ENCODE measurements at regions not wholly inside any gene's neighbourhood (a gene's known extent, or its start where the extent isn't known, plus 50 kb on each side); places are given as distances from the start of the nearest gene placed in this dataset.
A peak's percentile ranks its signal among the peaks of the same experiment; 100 is the strongest.
"Not testable (repeated sequence)": the region's sequence is repeated elsewhere in the genome, so short reads cannot be mapped to it uniquely, and the experiment has no call there.

DNA sequence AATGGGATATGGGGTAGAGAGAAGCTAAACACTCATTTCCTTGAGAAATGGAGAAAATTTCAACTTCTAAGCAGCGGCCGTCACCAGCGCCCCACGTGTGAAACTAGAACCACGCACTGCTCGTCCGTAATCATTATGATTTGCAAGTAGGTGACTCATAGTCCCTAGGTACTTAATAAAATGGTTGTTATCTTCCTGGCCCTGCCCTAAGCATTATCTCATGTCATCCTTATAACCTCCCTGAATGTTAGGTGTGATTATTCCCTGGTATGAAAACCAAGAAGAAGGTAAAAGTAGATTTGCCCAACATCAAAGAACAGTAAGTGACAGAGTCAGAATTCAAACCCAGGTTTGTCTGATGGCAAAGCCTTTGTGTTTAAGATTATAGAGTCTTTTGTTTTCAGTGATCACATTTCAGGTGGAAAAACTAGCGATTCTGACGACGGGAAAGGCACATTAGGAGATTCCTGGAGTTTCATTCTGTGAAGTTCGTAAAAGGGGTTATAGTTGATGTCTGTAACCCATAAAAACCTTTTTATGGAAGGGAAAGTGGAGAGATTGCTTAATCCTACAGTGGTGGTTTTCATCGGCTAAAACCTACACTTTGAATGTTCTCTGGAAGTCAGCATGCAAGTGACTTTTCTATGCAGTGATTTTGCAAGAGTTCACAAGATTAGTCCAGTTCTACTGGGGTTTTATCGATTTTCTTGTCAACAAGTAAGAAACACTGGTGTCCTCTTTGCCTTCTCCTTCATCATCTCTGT, 202.9 kb upstream of the WWC1 start:
- DNase-seq, result no peak

DNA sequence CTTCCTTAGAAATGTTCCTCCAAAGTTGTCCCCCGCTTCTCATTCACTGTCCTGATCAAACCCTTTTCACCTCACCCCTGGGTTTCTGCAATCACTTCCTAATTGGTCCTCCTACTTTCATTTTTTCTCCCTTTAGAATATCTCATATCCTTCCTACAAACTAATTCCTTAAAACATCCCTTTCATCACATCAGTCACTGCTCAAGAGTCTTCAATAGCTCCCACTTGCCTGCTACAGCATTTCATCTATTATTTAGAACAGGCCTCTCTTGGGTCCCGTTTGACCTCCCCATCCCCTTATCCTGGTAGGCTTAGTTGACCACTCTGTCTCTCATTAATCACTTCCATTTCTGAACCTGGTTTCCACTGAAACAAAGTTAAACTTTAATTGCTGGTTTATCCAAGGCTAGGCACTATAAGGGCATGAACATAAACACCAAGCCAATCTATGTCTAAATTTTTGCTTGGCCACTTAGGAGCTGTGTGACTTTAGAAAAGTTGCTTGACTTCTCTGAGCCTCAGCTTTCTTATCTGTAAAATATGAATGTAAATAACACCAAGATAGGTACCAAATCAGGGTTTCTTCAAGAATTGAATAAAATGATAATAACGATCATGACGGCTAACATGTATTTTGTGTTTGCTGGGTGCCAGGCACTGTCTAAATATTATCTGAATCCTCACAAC, 202.1 kb upstream of the WWC1 start:
- DNase-seq, result no peak

DNA sequence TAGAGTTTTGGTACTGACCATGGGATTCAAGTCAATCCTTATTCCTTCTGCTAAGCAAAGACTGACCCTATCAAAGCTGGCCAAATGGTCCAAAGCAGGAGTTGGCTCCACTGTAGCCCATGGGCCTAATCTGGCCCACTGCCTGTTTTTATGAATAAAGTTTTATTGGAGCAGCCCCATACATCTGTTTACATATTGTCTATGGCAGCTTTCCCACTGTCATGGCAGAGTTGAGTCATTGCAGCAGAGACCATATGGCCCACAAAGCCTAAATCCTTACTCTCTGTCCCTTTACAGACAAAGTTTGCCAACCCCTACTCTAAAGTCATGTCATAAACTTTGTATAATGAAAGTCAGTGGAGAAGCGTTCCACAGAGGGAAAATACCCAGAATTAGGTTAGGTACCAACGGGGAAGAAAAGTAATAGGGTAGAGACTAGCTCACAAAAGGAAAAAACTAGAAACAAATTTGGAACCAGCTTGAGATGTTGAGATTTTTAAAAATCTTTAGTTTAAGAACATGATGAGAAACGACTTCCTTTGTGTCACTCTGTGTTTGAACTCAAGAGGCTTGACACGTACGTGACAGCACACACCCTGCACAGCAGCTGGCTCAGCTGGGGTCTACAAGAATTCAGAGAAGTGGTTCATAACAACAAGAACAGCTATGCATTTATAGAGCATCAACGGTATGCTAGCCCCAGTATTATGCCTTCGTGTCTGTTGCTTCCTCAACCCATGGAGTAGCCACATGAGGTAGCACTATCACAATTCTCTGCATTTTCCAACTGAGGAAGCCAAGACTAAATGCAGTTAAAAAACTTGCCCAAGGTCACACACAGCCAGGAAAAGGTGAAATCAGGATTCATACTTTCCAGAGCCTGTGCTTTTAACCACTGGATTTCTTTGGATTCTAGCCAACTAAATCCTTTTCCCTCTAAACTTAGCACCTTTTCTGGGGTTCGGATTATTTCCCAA, 198.9 kb upstream of the WWC1 start:
- no peak for DNase-seq

DNA sequence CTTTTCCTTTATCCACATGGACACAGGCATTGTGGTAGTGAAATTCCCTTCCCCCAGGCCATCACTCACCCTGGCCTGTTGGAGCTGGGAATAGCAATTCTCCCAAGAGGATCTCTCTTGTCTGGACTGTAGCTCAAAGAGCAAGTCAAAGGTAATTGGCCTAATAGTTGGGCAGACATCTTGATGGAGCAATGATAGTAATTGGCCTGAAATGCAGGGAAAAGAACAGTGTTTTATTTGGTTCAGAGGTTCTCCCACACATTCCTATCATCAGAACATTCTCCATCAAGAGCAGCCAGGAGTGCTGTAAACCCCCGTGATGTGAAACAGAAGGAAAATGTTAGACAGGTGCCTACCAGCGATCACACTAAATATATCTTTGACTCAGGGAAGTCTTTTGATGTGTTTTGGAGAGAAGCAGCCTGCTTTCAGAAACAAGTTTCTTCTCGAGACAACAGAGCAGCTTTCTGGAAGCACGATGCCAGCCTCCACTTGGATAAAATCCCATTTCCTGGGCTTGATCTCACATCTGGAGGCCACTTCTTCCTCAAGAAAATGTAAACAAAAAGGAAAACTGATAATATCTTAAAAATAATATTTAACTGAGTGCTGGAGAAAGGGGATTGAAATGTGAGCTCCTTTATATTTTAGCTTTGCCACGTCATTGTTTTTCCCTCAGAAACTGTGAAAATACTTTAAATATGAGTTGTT, 198.1 kb upstream of the WWC1 start:
- DNase-seq, result no peak

DNA sequence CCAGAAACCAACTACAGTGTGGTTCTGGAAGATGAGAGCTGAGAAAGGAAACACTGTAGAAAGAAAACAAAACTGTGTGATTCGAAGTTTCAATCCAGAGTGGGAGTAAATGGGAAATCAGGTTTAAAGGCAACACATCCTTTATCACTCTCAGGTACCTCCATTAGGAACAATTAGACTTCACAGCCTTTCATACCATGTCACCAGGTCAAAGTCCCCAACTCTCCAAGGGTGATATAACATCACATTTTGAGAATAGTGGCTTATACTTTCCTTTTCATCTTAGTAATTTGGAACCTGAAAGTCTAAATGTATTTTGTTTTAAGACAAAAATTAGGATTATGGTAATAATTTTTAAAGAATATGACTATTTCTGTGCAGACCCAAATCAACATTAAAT, 194.9 kb upstream of the WWC1 start:
- no peak for DNase-seq

DNA sequence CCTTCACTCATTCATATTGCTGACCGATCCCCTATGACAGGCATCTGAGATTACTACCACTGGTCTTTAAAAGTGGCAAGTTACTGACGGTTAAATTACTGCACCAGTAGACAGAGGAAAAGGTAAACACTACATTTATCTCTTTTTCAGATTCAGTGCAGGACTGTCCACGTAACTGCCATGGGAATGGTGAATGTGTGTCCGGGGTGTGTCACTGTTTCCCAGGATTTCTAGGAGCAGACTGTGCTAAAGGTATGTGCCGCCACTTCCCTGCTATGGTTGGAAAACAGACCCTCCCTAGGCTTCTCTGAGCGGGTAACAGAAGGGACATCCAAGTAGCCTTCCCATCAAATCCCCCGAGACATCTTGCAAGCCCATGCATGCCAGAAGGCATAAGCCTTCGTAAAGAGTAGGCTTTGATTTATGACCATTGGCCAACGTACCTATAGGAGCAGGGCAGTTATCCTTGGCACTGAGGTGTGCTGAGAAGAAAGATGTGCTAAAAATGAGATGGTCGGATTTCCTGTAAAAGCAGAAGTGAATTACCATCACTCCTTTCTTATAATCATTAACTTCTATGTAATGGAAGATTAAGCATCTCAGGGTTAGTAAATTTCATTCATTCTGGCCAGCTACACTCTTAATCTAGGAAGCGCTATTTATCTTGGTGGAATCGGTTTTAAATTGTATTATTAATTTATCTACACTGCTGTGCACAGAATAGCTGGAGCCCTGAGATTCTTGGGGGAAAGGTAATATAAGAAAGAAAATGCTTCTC, 193.4 kb upstream of the WWC1 start:
- no peak for DNase-seq

DNA sequence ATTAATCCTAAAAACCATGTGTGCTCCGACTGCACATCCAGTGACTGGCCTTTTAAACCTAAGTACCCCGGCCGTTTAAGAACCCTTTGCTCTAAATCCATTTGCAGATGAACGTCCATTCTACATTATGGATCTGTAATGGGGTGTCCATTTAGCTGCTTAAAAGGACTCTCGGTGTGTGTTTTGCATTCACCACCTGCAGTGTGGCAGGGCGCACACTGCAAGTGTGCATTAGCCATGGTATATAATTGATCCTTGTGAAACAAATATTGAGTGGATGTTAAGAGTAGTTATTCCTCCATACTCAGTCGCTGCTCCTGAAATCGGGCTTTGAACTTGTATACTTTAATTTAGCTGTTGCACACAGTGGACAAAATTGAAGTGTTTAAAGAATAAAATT, 190.1 kb upstream of the WWC1 start:
- no peak for DNase-seq

DNA sequence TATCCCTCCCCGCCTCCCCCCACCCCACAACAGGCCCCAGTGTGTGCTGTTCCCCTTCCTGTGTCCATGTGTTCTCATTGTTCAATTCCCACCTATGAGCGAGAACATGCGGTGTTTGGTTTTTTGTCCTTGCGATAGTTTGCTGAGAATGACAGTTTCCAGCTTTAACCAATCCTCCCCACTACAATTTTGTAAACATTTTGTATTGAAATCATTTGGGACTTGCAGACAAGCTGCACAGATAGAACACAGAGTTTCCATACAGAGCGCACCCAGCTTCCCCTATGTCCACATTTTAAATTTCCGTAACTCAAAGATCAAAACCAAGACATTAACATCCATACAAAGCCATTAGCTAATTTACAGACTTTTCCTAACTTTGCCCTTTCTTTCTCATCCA, 188.4 kb upstream of the WWC1 start:
- DNase-seq, result not testable (repeated sequence)

DNA sequence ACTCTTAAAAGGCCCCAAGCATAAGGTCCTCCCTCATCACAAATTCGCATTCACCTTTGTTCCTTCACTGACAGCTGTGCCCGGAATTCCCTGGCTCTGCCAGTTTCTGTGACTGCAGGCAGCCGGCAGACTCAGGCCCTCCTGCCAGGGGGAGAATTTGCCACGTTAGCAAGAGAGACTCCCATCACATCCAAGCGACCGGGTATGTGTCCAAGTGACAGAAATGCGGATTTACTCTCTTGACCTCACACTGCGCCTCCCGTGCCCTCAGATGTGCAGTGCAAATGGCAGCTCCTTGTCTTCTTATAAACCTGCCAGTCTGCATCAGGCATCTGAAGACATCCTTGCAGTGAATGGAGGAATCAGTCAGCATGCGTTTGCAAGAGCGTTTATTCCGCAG, 187.1 kb upstream of the WWC1 start:
- DNase-seq, result no peak

DNA sequence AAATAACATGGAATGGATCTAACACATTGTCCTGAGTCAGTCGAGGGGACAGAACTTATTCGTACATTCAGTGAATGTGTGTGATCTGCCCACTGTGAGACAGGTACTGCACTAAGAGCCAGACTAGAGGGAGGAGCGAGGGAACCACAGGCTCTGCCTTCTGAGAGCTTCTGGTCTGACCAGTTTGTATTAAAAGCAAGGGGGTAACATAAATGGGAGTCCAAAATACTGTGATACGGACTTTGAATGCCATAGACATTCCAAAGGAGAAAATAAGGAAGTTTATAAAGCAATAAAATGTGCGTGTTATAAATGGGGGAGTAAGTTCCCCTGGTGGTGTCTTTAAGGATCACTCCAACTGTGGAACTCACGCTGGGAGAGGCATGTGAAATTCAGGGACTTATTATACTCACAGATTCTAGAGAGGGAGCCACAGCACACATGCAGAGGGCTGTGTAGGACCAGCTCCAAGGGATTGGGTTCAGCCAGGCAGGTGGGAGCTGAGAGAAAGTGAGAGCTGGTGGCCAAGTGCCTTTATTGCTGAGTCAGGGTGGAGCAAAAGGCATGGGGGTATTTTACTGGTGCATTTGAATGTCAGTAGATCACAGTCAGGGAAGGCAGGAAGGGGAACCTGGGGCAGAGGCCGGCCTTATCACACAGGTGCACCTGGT, 186.5 kb upstream of the WWC1 start:
- DNase-seq, result no peak

DNA sequence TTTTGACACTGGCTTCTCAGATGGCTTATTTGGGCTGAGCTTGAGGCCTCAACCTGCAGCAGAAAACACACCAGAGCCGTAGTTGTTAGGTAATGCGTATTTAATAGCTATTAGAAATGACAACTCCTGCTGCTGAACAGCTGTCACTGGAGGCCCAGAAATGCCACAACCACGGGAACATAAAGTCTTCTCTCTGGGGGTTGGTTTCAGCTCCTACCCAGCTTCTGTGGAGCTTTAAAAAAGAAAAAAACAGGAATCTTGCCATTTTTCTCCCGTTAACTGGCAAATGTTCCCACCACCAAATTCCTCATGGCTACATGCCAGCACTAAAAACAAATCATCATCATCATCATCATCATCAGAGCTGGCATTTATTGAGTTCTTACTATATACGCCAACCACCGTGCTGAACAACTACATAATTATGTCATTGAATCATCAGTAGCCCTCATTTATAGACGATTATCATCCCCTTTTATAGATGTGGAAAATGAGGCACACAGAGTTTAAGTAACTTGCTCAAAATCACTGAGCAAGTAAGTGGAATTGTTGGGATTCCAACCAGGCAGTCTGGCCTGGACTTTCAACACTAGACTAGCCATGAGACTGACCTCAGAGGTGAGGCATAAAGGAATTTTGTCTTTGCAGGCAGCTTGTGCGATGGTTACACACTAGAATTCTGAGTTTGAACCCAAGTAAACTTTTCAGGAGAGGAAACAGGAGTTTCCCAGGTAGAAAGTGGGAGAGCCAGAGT, 185.3 kb upstream of the WWC1 start:
- no peak for DNase-seq

DNA sequence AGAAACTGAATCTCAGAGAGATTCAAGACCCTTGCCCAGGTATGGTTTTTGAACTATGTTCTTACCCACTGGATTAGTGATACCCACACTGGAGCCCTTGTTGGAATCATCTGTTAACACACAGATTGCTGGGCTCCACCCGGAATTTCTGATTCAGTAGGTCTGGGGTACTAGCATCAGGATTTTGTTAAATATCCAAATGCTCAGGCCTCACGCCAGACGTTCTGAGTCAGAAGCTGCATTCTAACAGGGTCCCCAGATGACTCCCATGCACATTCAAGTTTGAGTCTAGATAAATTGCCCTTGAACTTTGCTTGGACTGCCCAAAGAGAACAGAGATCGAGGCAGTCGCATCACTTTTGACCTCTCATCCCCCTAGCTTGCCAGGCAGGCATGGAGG, 182.0 kb upstream of the WWC1 start:
- DNase-seq, result no peak

DNA sequence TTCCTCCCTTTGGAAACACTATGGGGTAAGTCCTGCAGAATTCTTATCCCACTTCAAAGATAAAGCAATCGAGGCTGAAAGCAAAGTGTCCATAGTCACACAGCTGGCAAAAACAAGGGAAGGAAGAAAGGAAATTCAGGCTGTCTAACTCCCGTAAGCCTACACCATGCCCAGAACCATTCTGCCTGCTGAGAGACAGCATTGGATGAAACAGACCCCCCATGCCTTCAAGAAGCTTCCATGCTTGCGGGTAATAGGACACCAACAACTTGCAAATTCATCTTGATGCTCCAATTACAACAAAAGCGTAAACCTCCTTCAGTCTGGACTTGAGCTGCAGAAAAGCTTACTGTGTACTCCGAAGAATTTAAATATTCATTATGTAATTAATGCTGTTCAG, 181.1 kb upstream of the WWC1 start:
- no peak for DNase-seq

DNA sequence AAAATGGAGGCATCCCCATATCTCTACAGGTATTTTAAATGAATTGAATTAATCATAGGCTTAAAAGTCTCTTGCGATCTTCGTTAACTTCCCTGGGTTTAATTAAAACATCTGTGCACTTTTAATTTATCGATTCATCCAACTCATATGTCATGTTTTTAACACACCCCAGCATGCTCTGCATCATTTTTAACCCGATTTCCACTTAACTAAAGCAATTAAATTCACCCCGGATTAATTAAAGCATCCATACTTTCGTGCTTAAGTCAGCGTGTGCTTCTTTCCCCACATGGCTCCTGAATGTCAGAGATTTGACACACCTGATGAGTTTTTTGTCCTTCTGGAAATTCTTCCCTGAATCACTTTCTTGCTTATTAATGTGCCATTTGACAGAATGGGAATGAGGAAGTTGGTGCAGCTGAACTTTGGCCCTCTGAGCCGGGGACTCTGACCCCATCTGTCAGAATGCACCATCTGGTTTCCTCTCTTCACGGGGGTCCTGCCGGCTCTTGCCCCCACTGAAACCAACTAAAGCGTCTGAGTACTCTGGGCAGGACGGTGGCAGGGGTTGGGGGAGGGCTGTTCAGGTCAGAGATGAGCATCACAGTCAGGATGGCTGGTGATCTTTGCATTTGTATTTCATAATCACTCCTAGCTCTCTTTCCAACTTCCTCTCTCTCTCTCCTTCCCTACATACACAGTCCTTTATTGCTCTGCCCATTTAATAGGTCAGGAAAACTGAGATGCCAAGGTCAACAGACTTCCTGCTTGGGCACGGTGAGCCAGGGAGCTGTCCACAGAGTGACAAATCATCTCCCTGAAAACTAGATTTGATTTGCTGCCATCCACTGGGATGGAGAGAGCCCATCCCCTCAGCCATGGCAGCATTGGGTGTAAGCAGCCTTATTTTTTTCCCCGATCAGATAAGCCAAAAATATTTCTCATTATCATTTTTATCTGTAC, 180.3 kb upstream of the WWC1 start:
- DNase-seq, result no peak

DNA sequence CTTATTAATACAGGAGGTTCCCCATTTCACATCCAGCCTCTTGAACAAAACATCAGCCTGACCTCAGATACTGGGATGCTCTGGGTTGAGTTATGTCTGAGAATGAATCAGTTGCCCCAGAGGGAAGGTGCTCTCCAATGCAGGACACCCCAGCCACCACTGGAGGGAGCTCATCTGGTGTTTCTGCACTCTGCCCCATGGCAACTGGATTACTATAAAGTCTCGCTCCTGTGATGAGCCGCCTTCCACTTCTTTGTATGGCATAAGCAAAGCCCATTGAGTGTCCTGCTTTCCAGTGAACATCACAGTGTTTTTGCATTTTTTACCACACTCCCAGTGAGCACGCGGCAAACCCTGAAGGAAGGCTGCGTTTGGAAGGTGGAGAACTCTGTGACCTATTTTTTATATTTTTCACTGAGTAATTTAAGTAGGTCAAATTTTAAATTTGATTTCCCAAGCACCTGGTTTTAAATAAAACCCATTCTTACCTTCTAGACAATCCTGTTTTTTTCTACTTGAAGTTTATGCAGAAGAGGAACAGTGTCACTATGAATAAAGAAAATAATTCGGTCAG, 176.9 kb upstream of the WWC1 start:
- DNase-seq, result peak; percentile 39 to 64

DNA sequence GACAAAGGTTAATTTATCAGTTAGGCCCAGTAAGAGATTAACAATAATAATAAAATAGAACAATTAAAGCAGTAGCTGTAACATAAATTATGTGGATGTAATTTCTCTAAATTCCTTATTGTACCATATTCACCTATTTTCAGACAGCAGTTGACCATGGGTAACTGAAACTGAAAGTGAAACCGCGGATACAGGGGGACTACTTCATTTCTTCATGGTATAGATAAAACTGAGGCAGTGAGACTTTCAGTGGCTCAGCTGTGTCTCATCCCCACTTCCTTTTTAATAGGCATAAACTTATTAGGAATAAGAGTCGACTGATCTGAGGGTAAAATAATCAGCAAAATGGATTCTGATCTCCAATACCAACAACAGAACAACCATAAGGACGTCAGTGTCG, 174.0 kb upstream of the WWC1 start:
- no peak for DNase-seq

DNA sequence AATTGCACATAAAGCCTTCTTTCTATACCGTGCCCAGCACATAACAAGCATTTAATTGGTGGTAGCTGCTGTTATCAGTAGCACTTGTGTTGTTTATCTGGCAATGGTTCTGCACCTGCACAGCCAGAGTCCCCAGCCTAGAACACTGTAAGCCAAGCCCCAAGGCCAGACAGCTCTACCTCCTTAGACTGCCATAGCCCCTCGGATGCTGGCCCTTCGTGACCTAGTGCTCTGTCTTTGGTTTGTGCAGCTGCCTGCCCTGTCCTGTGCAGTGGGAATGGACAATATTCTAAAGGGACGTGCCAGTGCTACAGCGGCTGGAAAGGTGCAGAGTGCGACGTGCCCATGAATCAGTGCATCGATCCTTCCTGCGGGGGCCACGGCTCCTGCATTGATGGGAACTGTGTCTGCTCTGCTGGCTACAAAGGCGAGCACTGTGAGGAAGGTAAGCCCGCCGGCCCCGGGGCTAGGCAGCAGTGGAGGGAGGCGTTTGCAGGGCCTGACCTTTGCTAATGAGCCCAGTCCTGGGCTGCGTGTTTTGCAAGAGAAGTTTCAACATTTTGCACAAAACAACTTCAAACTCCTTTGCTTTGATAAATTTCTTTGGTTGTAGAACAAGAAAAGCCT, 173.3 kb upstream of the WWC1 start:
- DNase-seq, result no peak

DNA sequence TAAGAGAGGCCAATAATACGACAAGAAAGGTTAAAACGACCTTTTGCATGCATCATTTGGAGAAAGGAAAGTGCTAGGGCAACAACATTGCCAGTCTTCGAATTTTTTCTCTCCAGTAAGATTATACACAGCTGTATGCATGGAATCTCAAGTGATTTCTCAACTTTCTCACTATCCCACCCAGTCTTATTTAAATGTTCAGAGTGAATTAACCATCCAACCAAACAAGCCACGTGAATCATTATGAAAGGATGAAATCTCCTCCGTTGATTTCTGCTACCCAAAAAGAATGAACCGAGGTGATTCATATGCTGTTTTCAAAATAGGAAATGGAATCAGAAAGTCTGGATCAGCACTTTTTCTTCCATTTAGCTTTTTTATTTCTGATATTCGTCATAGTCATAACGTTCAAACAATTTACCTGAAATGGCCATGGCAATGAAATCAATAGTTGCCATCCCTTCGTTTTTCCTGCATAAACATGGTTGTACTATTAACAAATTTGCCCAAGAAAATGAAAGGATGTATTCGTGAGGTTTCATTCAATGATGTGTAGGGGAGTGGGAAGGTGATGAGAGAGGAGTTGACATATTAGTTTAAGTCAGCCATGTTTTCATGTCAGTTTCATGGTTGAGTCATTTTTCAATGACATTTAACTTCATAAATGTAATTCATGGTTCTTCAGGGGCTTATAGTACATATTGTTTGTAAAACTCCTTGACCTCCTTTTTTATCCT, 170.9 kb upstream of the WWC1 start:
- no peak for DNase-seq

Data from stimulated activated CD4-positive, alpha-beta T cell treated with anti-CD3 and anti-CD28 coated beads, Interleukin-2, amount 100 ng/mL, for 48 hours (primary cell).